ENCODE measurements at regions not wholly inside any gene's neighbourhood (a gene's known extent, or its start where the extent isn't known, plus 50 kb on each side); places are given as distances from the start of the nearest gene placed in this dataset.

DNA sequence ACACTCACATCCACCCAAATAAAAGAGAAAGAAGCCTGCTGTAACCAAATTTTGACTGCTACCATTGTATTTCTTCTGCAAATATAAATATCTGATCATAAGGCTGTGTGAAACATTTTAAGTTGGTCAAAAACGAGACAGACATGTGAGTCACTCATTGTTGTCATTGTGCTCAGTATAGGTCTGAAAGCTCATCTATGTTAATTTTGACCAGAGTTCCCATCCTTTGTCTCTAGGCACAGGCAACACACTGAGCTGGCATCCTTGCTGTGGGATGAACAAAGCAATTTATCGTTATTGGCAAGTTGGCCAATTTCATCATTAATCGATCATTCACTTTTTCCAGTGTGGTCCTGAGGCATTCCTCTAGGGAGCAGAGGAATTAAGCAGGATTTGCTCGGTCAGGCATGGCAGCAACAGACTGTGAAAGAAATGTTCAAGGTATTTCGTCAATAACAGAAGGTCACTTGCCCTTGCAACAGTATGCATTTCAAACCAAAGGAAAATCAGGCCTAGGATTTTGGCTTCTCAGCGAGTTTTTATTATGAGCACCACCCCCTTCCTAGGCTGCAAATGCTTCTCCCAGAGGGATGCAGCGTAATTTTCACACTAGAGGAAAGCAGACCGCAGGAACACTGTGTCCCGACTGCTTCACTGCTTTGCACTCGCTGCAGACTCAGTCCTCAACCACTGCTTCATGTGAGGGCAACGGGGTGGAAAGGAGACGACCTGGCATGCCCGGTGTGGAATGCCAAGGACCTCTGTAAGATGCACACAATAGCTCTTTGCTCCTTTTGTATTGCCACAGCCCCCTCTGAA lies 87.9 kb upstream of the SMYD2 start:
- no peaks in the 10 kb centered on the region for H3K9me1 ChIP-seq (ENCODE audit: control insufficient read depth, extremely low read depth, insufficient read depth, low read length)
- H2AFZ ChIP-seq (ENCODE audit: control insufficient read depth, low read length) = no peak overlapping the region
- dilution Hi-C loops (cut with MboI; ENCODE audit: extremely low pct_ligation_motif_present, low sequenced_read_pairs) = no loop called here
- H3K9me3 ChIP-seq (ENCODE audit: control insufficient read depth, low read depth, low read length) = no peaks in the 10 kb centered on the region
- FAIRE-seq (no peak), DNase-seq (ENCODE audit: low read depth, low spot score) (no peak)
- H3K4me1 ChIP-seq (ENCODE audit: control insufficient read depth, extremely low read depth, insufficient read depth, low read length) = no peaks in the 10 kb centered on the region
- no peaks in the 10 kb centered on the region for H4K20me1 ChIP-seq (ENCODE audit: control insufficient read depth, extremely low read depth, insufficient read depth, low read length)
- H3K36me3 ChIP-seq (ENCODE audit: control insufficient read depth in 2 of 2, extremely low read depth in 1 of 2, insufficient read depth in 2 of 2, low read length in 2 of 2) = no peaks in the 10 kb centered on the region
- TF ChIP-seq, protein P1, sequence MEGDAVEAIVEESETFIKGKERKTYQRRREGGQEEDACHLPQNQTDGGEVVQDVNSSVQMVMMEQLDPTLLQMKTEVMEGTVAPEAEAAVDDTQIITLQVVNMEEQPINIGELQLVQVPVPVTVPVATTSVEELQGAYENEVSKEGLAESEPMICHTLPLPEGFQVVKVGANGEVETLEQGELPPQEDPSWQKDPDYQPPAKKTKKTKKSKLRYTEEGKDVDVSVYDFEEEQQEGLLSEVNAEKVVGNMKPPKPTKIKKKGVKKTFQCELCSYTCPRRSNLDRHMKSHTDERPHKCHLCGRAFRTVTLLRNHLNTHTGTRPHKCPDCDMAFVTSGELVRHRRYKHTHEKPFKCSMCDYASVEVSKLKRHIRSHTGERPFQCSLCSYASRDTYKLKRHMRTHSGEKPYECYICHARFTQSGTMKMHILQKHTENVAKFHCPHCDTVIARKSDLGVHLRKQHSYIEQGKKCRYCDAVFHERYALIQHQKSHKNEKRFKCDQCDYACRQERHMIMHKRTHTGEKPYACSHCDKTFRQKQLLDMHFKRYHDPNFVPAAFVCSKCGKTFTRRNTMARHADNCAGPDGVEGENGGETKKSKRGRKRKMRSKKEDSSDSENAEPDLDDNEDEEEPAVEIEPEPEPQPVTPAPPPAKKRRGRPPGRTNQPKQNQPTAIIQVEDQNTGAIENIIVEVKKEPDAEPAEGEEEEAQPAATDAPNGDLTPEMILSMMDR (optimal IDR thresholded peaks at IDR 0.05 in 1 of 3, IDR thresholded peaks at IDR 0.05 in 1 of 3, conservative IDR thresholded peaks at IDR 0.05 in 1 of 3; ENCODE audit: extremely low read depth in 1 of 3, insufficient read depth in 2 of 3, low read length in 3 of 3) = no peak
- TF ChIP-seq EZH2 (IDR thresholded peaks at IDR 0.05; ENCODE audit: low read length) = no peak
- H3K4me2 ChIP-seq (ENCODE audit: control insufficient read depth, extremely low read depth, insufficient read depth, low read depth, low read length) = no peak overlapping the region
- H3K9ac ChIP-seq (ENCODE audit: control insufficient read depth, extremely low read depth, insufficient read depth, low read length) = no peak overlapping the region
- peaks cover 14% of the 10 kb centered on the region for H3K27me3 ChIP-seq (ENCODE audit: control insufficient read depth, extremely low read depth, insufficient read depth, low read length)
- no peaks in the 10 kb centered on the region for H3K79me2 ChIP-seq (ENCODE audit: control insufficient read depth, insufficient read depth, low read length)
- H3K4me3 ChIP-seq (ENCODE audit: control insufficient read depth in 2 of 3, extremely low read depth in 1 of 3, insufficient read depth in 2 of 3, low read depth in 1 of 3, low read length in 3 of 3) = no peak overlapping the region
- no peak overlapping the region for H3K27ac ChIP-seq (ENCODE audit: control insufficient read depth, insufficient read depth, low read length)

DNA sequence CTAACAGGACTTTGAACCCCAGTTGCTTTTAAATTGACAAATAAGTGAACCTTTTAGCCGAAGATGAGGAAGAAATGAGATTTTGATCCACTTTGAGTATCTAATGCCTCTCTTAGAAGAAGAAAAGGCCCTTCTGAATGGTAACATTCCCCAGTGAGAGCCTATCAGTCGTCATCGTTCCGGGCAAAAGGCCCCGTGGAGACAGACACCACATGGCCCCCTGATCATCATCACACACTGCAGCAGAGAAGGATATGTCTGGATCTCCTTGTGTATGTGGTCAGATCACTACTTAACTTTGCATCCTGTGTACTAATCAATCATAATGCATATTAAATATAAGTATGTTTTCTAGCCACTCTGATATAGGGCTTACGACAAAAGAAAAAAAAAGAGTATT lies 87.3 kb upstream of the SMYD2 start:
- no peaks in the 10 kb centered on the region for H3K36me3 ChIP-seq (ENCODE audit: control insufficient read depth in 2 of 2, extremely low read depth in 1 of 2, insufficient read depth in 2 of 2, low read length in 2 of 2)
- no peaks in the 10 kb centered on the region for H4K20me1 ChIP-seq (ENCODE audit: control insufficient read depth, extremely low read depth, insufficient read depth, low read length)
- H2AFZ ChIP-seq (ENCODE audit: control insufficient read depth, low read length) = no peak overlapping the region
- no peak overlapping the region for H3K4me2 ChIP-seq (ENCODE audit: control insufficient read depth, extremely low read depth, insufficient read depth, low read depth, low read length)
- no peak overlapping the region for H3K9ac ChIP-seq (ENCODE audit: control insufficient read depth, extremely low read depth, insufficient read depth, low read length)
- dilution Hi-C loops (cut with MboI; ENCODE audit: extremely low pct_ligation_motif_present, low sequenced_read_pairs) = no loop called here
- TF ChIP-seq, protein P1 (optimal IDR thresholded peaks at IDR 0.05 in 1 of 3, IDR thresholded peaks at IDR 0.05 in 1 of 3, conservative IDR thresholded peaks at IDR 0.05 in 1 of 3; ENCODE audit: extremely low read depth in 1 of 3, insufficient read depth in 2 of 3, low read length in 3 of 3) = no peak
- no peak for TF ChIP-seq EZH2 (IDR thresholded peaks at IDR 0.05; ENCODE audit: low read length)
- DNase-seq (ENCODE audit: low read depth, low spot score) = no peak
- no peak overlapping the region for H3K27ac ChIP-seq (ENCODE audit: control insufficient read depth, insufficient read depth, low read length)
- H3K9me3 ChIP-seq (ENCODE audit: control insufficient read depth, low read depth, low read length) = no peaks in the 10 kb centered on the region
- H3K9me1 ChIP-seq (ENCODE audit: control insufficient read depth, extremely low read depth, insufficient read depth, low read length) = no peaks in the 10 kb centered on the region
- FAIRE-seq = no peak
- H3K4me3 ChIP-seq (ENCODE audit: control insufficient read depth in 2 of 3, extremely low read depth in 1 of 3, insufficient read depth in 2 of 3, low read depth in 1 of 3, low read length in 3 of 3) = no peak overlapping the region
- H3K27me3 ChIP-seq (ENCODE audit: control insufficient read depth, extremely low read depth, insufficient read depth, low read length) = peaks cover 8% of the 10 kb centered on the region
- H3K79me2 ChIP-seq (ENCODE audit: control insufficient read depth, insufficient read depth, low read length) = no peaks in the 10 kb centered on the region
- H3K4me1 ChIP-seq (ENCODE audit: control insufficient read depth, extremely low read depth, insufficient read depth, low read length) = no peaks in the 10 kb centered on the region

All from keratinocyte (primary cell).